Effector CD4-positive, alpha-beta T cell (primary cell): ENCODE measurements at regions not wholly inside any gene's neighbourhood (a gene's known extent, or its start where the extent isn't known, plus 50 kb on each side); places are given as distances from the start of the nearest gene placed in this dataset.

Experiments used
- DNase-seq: peaks from one replicate; pipeline ENCODE4 v3.0.0-alpha.2; 2020

GRCh38 chr17:79215631-79216030, 141.0 kb downstream of the ENGASE start:
- no peak for DNase-seq

- no peak for DNase-seq
These were observed 140.4 kb downstream of the ENGASE start for GRCh38 chr17:79214940-79215604.

GRCh38 chr17:79214459-79214858, 139.8 kb downstream of the ENGASE start:
- no peak for DNase-seq

GRCh38 chr17:79213305-79213704, 138.7 kb downstream of the ENGASE start:
- no peak for DNase-seq

- DNase-seq: no peak
These were observed 137.8 kb downstream of the ENGASE start for GRCh38 chr17:79212149-79213087.

GRCh38 chr17:79211061-79211770, 136.6 kb downstream of the ENGASE start:
- no peak for DNase-seq

- no peak for DNase-seq
These were observed 136.0 kb downstream of the ENGASE start for GRCh38 chr17:79210638-79211037.

- DNase-seq: no peak
These were observed 133.3 kb downstream of the ENGASE start for GRCh38 chr17:79207960-79208359.

- no peak for DNase-seq
These were observed 131.1 kb downstream of the ENGASE start for GRCh38 chr17:79205688-79206205.

- DNase-seq: no peak
These were observed 129.6 kb downstream of the ENGASE start for GRCh38 chr17:79204261-79204660.

- DNase-seq: no peak
These were observed 129.0 kb downstream of the ENGASE start for GRCh38 chr17:79203657-79204056.

- no peak for DNase-seq
These were observed 128.4 kb downstream of the ENGASE start for GRCh38 chr17:79203016-79203415.

- no peak for DNase-seq
These were observed 127.9 kb downstream of the ENGASE start for GRCh38 chr17:79202480-79202879.

- no peak for DNase-seq
These were observed 127.1 kb downstream of the ENGASE start for GRCh38 chr17:79201536-79202227.

- DNase-seq: no peak
These were observed 126.5 kb downstream of the ENGASE start for GRCh38 chr17:79201119-79201518.

GRCh38 chr17:79196913-79197312, 122.3 kb downstream of the ENGASE start:
- DNase-seq: no peak

- DNase-seq: no peak
These were observed 118.1 kb downstream of the ENGASE start for GRCh38 chr17:79192503-79193351.

GRCh38 chr17:79191270-79191934, 116.8 kb downstream of the ENGASE start:
- no peak for DNase-seq

- DNase-seq: no peak
These were observed 114.7 kb downstream of the ENGASE start for GRCh38 chr17:79189305-79189704.

GRCh38 chr17:79188685-79189084, 114.1 kb downstream of the ENGASE start:
- no peak for DNase-seq

- no peak for DNase-seq
These were observed 113.4 kb downstream of the ENGASE start for GRCh38 chr17:79188048-79188447.
